LNCAP (cell line): ENCODE measurements at regions not wholly inside any gene's neighbourhood (a gene's known extent, or its start where the extent isn't known, plus 50 kb on each side); places are given as distances from the start of the nearest gene placed in this dataset.

Source experiments
- TF ChIP-seq, protein P1 (sequence below): fragments of 450-650 bp; IDR thresholded peaks from 2 replicates; pipeline ENCODE4 v1.5.1; 2017; ENCODE audit warnings: mild to moderate bottlenecking

DNA sequence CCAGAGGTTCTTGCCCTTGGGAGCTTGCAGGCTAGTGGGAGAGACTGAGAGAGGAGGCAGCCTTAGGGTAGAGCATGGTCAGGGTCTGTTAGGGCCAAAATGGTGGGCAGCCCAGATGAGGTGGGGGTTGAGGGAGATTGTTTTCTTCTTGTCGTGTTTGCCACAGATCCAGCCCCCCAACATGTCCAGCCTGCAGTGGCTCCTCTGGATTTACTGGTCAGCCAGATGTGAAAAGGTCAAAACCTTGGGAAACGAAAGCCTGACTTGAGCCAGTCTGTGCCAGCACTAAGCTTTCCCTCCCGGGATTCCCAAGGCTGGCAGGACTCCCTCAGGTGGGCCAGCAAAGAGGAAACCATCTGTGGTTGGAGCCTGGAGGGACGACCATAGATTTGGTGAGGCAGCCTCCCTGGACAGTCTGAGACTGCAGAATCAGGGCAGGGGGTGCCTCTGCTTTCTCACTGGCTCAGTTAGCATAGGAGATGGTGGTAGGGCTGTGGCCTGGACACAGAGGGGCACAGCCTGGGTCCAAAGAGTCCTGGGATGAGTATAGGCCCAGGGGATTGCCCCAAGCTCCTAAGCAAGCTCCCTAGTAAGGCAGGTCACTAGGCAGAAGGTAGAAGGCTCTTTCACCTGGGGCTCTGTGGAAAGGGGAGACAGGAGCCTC, 51.2 kb upstream of the PRR23C start:
- TF ChIP-seq, protein P1, sequence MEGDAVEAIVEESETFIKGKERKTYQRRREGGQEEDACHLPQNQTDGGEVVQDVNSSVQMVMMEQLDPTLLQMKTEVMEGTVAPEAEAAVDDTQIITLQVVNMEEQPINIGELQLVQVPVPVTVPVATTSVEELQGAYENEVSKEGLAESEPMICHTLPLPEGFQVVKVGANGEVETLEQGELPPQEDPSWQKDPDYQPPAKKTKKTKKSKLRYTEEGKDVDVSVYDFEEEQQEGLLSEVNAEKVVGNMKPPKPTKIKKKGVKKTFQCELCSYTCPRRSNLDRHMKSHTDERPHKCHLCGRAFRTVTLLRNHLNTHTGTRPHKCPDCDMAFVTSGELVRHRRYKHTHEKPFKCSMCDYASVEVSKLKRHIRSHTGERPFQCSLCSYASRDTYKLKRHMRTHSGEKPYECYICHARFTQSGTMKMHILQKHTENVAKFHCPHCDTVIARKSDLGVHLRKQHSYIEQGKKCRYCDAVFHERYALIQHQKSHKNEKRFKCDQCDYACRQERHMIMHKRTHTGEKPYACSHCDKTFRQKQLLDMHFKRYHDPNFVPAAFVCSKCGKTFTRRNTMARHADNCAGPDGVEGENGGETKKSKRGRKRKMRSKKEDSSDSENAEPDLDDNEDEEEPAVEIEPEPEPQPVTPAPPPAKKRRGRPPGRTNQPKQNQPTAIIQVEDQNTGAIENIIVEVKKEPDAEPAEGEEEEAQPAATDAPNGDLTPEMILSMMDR = no peak

GRCh38 chr3:139096670-139097069, 52.0 kb upstream of the PRR23C start:
- TF ChIP-seq, protein P1 = no peak

DNA sequence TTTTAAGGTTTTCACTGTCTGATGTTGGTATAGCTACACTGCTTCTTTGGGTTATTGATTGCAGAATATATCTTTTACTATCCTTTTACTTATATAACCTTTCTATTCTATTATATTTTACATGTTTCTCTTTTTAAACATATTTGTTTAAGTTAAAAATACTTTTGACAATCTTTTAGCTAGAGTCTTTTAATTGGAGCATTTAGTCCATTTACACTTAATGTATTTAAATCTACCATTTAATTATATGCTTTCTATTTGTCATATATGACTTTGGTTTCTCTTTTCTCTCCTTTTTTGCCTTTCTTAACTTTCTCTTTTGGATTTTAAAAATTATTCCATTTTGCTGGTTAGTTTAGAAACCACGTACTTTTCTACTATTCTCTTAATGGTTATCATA, 53.7 kb upstream of the PRR23C start:
- TF ChIP-seq, protein P1 = no peak

GRCh38 chr3:139099968-139100817, 55.5 kb upstream of the PRR23C start:
- TF ChIP-seq, protein P1 = no peak

GRCh38 chr3:139100821-139101220, 56.1 kb upstream of the PRR23C start:
- TF ChIP-seq, protein P1 = no peak

GRCh38 chr3:139101396-139101795, 56.7 kb upstream of the PRR23C start:
- TF ChIP-seq, protein P1 = no peak

- TF ChIP-seq, protein P1 = no peak
Measured at GRCh38 chr3:139103484-139103883, 58.8 kb upstream of the PRR23C start.
